Right forelimb (tissue), 1 donor: ENCODE measurements at regions not wholly inside any gene's neighbourhood (a gene's known extent, or its start where the extent isn't known, plus 50 kb on each side); places are given as distances from the start of the nearest gene placed in this dataset.
"Not testable (repeated sequence)": the region's sequence is repeated elsewhere in the genome, so short reads cannot be mapped to it uniquely, and the experiment has no call there.

ENCODE experiments used
- DNase-seq: peaks from one replicate; pipeline ENCODE4 v3.0.0-alpha.2; 2018

GRCh38 chrX:3815896-3816664 is 102.6 kb upstream of the PRKX start:
- peak; percentile 70 for DNase-seq

GRCh38 chrX:3811331-3812311 is 98.2 kb upstream of the PRKX start:
- DNase-seq = no peak

GRCh38 chrX:3807906-3808305 is 94.5 kb upstream of the PRKX start:
- no peak for DNase-seq

- no peak for DNase-seq
These were observed 93.2 kb upstream of the PRKX start for GRCh38 chrX:3806630-3807029.

GRCh38 chrX:3803713-3804112 is 90.3 kb upstream of the PRKX start:
- DNase-seq = no peak

GRCh38 chrX:3803305-3803704 is 89.9 kb upstream of the PRKX start:
- no peak for DNase-seq

- not testable (repeated sequence) for DNase-seq
These were observed 82.0 kb upstream of the PRKX start for GRCh38 chrX:3795411-3795810.

- no peak for DNase-seq
These were observed 78.0 kb upstream of the PRKX start for GRCh38 chrX:3791449-3791848.

- DNase-seq = no peak
These were observed 75.2 kb upstream of the PRKX start for GRCh38 chrX:3788494-3789233.

- DNase-seq = no peak
These were observed 74.4 kb upstream of the PRKX start for GRCh38 chrX:3787856-3788255.

- not testable (repeated sequence) for DNase-seq
These were observed 72.4 kb upstream of the PRKX start for GRCh38 chrX:3785822-3786221.

- no peak for DNase-seq
These were observed 67.1 kb upstream of the PRKX start for GRCh38 chrX:3780564-3780963.

GRCh38 chrX:3779546-3779945 is 66.1 kb upstream of the PRKX start:
- DNase-seq = no peak

- no peak for DNase-seq
These were observed 64.0 kb upstream of the PRKX start for GRCh38 chrX:3777416-3777815.

GRCh38 chrX:3771766-3772165 is 58.3 kb upstream of the PRKX start:
- DNase-seq = no peak

- no peak for DNase-seq
These were observed 55.4 kb upstream of the PRKX start for GRCh38 chrX:3768881-3769280.
